SH-SY5Y (cell line): ENCODE measurements at regions not wholly inside any gene's neighbourhood (a gene's known extent, or its start where the extent isn't known, plus 50 kb on each side); places are given as distances from the start of the nearest gene placed in this dataset.

Source experiments
- GATA2 ChIP-seq: IDR thresholded peaks from 2 replicates; pipeline ENCODE4 v1.6.1; 2011; ENCODE audit warnings: mild to moderate bottlenecking, low read depth, low read length
- GATA3 ChIP-seq: IDR thresholded peaks from 2 replicates; pipeline ENCODE4 v1.6.1; 2011; ENCODE audit warnings: low read depth, mild to moderate bottlenecking, low read length, moderate library complexity

DNA sequence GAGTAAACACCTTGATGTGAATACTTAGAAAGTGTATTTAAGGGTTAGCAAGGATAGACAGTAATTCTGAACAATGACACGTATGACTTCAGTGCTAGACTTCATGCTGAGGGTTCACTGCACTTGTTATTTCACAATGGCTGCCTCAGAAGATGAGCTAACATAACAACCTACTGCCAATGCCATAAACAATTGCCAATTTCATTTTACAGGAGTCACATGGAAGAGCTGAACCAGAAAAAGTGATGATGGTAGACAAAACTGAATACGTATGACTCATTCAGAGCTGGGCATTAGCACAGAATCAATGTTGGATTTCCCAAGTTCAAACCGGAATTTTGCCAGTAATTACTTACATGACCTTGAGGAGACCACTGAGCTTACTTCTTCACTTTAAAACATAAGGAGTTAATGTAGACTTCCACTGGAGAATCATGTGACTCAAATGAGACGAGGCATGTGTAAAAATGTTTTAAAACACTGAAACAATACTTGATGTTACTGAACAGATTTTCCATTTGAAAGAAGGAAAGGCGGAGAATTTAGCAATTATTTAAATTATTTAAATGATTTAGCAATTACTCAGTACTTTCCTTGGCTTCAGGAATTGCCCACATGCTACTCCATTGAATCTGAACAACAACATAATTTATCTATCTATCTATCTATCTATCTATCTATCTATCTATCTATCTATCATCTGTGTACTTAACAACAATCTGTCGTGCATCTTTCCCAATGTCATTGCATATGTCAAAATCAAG, 868.5 kb upstream of the SLIT2 start:
- TF ChIP-seq GATA2 (no peak), GATA3 (no peak)
